ENCODE measurements at regions not wholly inside any gene's neighbourhood (a gene's known extent, or its start where the extent isn't known, plus 50 kb on each side); places are given as distances from the start of the nearest gene placed in this dataset.

GRCh38 chr1:188228623-188229022, 1399.9 kb downstream of the PLA2G4A start:
- no peak for TF ChIP-seq CTCF (IDR thresholded peaks at IDR 0.05)
- TF ChIP-seq POLR2A (IDR thresholded peaks at IDR 0.05), result no peak

All from esophagus squamous epithelium (tissue), 4 donors.